Non-pigmented ciliary epithelial cell (primary cell): ENCODE measurements at regions not wholly inside any gene's neighbourhood (a gene's known extent, or its start where the extent isn't known, plus 50 kb on each side); places are given as distances from the start of the nearest gene placed in this dataset.
"Not testable (repeated sequence)": the region's sequence is repeated elsewhere in the genome, so short reads cannot be mapped to it uniquely, and the experiment has no call there.

ENCODE experiments used
- DNase-seq: peaks from one replicate; pipeline ENCODE4 v3.0.0-alpha.2; 2010; ENCODE audit warnings: low read depth

- no peak for DNase-seq
Measured at GRCh38 chr7:93739424-93739823, 151.1 kb downstream of the TFPI2 start.

GRCh38 chr7:93737953-93738352 is 152.6 kb downstream of the TFPI2 start:
- no peak for DNase-seq

- DNase-seq: no peak
Measured at GRCh38 chr7:93736668-93737369, 153.7 kb downstream of the TFPI2 start.

GRCh38 chr7:93728292-93728691 is 153.8 kb upstream of the CALCR start:
- DNase-seq: no peak

- DNase-seq: no peak
Measured at GRCh38 chr7:93725954-93726353, 151.4 kb upstream of the CALCR start.

- no peak for DNase-seq
Measured at GRCh38 chr7:93723424-93724124, 149.1 kb upstream of the CALCR start.

- no peak for DNase-seq
Measured at GRCh38 chr7:93720106-93720505, 145.6 kb upstream of the CALCR start.

- DNase-seq: peak; percentile 80
Measured at GRCh38 chr7:93719546-93719945, 145.0 kb upstream of the CALCR start.

- peak; percentile 38 for DNase-seq
Measured at GRCh38 chr7:93717217-93717900, 142.8 kb upstream of the CALCR start.

GRCh38 chr7:93715234-93715633 is 140.7 kb upstream of the CALCR start:
- DNase-seq: no peak

- no peak for DNase-seq
Measured at GRCh38 chr7:93711926-93712325, 137.4 kb upstream of the CALCR start.

- DNase-seq: not testable (repeated sequence)
Measured at GRCh38 chr7:93708255-93708654, 133.7 kb upstream of the CALCR start.

- DNase-seq: no peak
Measured at GRCh38 chr7:93707249-93707648, 132.7 kb upstream of the CALCR start.

GRCh38 chr7:93706162-93706561 is 131.6 kb upstream of the CALCR start:
- not testable (repeated sequence) for DNase-seq

GRCh38 chr7:93704217-93704616 is 129.7 kb upstream of the CALCR start:
- DNase-seq: no peak

GRCh38 chr7:93697901-93698300 is 123.4 kb upstream of the CALCR start:
- no peak for DNase-seq

- DNase-seq: no peak
Measured at GRCh38 chr7:93693796-93694195, 119.3 kb upstream of the CALCR start.

- no peak for DNase-seq
Measured at GRCh38 chr7:93690021-93690420, 115.5 kb upstream of the CALCR start.

- DNase-seq: no peak
Measured at GRCh38 chr7:93678185-93678584, 103.7 kb upstream of the CALCR start.

GRCh38 chr7:93663561-93664299 is 89.2 kb upstream of the CALCR start:
- DNase-seq: no peak

- not testable (repeated sequence) for DNase-seq
Measured at GRCh38 chr7:93658163-93658562, 83.6 kb upstream of the CALCR start.

- no peak for DNase-seq
Measured at GRCh38 chr7:93651603-93652159, 77.2 kb upstream of the CALCR start.
